PC-9 (cell line): ENCODE measurements at regions not wholly inside any gene's neighbourhood (a gene's known extent, or its start where the extent isn't known, plus 50 kb on each side); places are given as distances from the start of the nearest gene placed in this dataset.

Experiments
- EZH2 ChIP-seq: fragments of 200-600 bp; sonication (generic); IDR thresholded peaks from 2 replicates; pipeline ENCODE4 v1.8.0; 2017; ENCODE audit warnings: antibody characterized with exemption, low read depth
- TF ChIP-seq, protein P1 (sequence below): fragments of 200-600 bp; sonication (generic); conservative IDR thresholded peaks from 2 replicates; pipeline ENCODE4 v1.6.1; 2017; ENCODE audit warnings: mixed run types, antibody characterized with exemption, mild to moderate bottlenecking, moderate library complexity

DNA sequence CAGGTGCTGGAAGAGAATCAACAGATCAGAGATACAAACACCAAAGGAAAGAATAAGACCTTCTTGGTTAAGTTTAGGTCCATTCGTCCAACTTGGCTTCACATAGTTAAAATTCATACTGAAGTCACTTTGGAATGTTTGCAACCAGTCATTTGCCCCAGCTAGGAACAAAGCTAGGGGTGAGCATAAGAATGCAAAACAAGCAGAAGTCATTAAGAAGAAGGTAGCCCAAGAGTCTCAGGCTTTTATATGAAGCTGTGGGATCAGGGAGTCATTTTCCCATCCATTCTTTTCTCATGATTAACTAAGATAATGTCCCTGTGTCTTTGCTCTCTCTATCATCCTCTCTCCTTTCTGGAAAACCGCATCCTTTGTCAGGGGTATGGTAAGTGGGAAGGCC lies 51.5 kb upstream of the TMEM170B start:
- TF ChIP-seq, protein P1, sequence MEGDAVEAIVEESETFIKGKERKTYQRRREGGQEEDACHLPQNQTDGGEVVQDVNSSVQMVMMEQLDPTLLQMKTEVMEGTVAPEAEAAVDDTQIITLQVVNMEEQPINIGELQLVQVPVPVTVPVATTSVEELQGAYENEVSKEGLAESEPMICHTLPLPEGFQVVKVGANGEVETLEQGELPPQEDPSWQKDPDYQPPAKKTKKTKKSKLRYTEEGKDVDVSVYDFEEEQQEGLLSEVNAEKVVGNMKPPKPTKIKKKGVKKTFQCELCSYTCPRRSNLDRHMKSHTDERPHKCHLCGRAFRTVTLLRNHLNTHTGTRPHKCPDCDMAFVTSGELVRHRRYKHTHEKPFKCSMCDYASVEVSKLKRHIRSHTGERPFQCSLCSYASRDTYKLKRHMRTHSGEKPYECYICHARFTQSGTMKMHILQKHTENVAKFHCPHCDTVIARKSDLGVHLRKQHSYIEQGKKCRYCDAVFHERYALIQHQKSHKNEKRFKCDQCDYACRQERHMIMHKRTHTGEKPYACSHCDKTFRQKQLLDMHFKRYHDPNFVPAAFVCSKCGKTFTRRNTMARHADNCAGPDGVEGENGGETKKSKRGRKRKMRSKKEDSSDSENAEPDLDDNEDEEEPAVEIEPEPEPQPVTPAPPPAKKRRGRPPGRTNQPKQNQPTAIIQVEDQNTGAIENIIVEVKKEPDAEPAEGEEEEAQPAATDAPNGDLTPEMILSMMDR: no peak
- TF ChIP-seq EZH2: no peak
